Activated CD4-positive, alpha-beta T cell treated with anti-CD3 and anti-CD28 coated beads, Interleukin-2, Interleukin-4, amounts not matched to agents 100 ng/mL and 50 ng/mL, durations not matched to agents 16 hours and 8 hours (primary cell): ENCODE measurements at regions not wholly inside any gene's neighbourhood (a gene's known extent, or its start where the extent isn't known, plus 50 kb on each side); places are given as distances from the start of the nearest gene placed in this dataset.

Experiments used
- DNase-seq: peaks from one replicate; pipeline ENCODE4 v3.0.0-alpha.2; 2020; ENCODE audit warnings: low spot score

GRCh38 chr7:41795276-41795833, 92.5 kb upstream of the INHBA start:
- no peak for DNase-seq

GRCh38 chr7:41793556-41793955, 90.7 kb upstream of the INHBA start:
- no peak for DNase-seq

- no peak for DNase-seq
Observed at GRCh38 chr7:41792120-41792519, 89.2 kb upstream of the INHBA start.

GRCh38 chr7:41788556-41788955, 85.7 kb upstream of the INHBA start:
- no peak for DNase-seq

- no peak for DNase-seq
Observed at GRCh38 chr7:41787651-41788350, 84.9 kb upstream of the INHBA start.

GRCh38 chr7:41786944-41787343, 84.1 kb upstream of the INHBA start:
- DNase-seq, result no peak

GRCh38 chr7:41786404-41786803, 83.5 kb upstream of the INHBA start:
- DNase-seq, result no peak

GRCh38 chr7:41785840-41786239, 83.0 kb upstream of the INHBA start:
- DNase-seq, result no peak

DNA sequence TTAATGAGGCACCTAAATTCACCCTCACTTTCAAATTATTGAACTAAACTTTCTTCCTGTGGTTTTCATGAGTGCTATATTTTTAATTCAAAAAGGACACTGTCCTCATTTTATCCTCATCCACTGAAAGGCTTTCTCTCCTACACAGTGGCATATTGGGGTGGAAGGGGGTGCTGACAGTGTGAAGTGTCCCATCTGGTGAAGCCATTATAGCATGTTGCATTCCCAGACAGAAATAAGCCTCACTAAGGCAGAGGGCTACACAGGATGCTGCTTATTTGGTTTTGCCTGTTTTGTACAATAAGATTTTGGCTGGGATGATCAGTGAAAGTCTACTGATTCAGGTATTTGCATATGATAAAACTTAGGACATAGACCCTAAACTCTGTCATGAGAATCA, 82.4 kb upstream of the INHBA start:
- DNase-seq, result no peak

- no peak for DNase-seq
Observed at GRCh38 chr7:41779918-41780317, 77.0 kb upstream of the INHBA start.

DNA sequence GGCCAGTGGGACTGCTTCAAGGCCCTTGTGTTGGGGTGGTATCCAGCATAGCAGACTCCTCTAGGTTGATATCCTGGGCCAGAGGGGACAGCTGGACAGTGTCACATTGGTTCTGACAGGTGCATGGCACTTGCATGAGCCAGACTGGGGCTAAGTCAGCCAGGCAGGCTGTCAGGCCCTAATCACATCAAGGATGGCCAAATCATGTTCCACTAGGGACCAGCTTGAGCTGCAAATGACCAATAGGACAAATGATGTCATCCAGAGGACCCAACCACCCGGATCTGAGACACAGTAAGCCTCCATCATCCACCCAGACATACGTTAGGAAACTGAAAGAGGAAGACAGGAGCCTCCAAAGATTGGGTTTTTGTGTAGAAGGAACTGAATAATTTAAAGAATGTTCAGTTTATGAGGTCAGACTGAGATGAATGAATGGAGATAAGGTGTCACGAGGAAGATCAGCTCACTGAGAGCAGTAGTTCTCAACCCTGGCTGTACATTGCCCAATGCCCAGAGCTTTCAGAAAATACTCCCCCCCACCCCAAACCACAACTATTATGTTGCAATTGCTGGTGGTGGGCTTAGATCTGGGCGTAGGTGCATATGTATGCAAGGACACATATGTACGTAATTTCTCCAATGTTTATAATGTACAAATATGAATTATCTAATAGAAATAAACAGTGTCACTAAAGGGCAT, 75.2 kb upstream of the INHBA start:
- no peak for DNase-seq

DNA sequence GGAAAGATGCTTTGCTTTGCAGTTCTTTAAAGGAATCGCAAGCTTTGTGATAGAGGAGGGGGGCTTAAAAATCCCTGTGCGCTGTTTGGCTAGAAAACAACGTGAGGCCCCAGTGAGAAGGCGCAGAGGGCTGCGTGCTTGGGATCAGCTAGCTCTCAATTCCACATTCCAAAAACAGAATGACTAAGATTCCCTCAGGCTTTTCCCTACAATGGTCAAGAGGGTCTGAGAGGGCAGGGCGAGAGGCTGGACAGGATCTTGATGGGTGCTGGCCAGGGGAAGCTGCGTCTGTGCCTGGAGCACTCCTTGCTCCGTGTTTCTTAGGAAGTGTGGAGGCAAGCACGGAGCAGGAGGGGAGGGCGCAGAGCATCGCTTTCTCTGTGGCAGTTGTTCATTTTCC, 72.1 kb upstream of the INHBA start:
- DNase-seq, result no peak

GRCh38 chr7:41773756-41774155, 70.9 kb upstream of the INHBA start:
- no peak for DNase-seq

- DNase-seq, result no peak
Observed at GRCh38 chr7:41771717-41772116, 68.8 kb upstream of the INHBA start.

GRCh38 chr7:41769162-41769561, 66.3 kb upstream of the INHBA start:
- DNase-seq, result no peak

DNA sequence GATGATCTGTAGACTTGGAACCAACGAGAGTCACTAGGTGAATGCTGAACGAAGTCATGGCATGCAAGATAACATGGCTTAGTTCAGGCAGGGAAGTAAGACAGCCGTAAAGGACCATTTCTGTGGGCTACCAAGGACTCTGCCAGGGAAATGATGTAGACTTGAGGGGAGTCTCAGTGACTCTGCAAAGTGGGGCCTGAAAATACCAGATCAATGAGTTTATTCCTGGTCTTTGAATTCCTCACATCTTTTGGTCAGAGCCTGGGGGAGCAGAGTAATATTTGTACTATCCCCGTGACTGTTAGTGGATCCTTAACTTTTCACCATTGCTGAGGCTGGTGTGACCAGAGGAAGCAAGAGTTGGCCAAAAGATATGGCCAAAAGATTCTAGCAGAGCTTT, 60.7 kb upstream of the INHBA start:
- no peak for DNase-seq

DNA sequence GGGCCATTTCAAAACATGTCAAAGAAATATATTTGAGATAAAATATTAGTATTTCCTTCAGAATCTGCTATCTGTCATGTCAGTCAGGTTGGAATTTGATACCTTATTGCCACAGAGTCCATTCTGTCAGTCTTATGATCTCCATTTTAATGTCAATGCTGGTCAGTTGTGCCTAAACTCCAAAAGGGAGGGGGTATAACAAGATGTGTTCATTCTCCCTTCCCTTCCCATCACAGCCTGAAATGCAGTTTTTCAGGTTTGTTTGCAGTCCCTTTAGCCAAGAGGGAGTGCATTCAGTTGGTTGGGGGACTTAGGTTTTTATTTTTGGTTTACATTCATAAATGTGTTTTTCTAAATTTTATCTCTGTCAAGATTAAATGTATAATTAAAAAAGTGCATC, 59.8 kb upstream of the INHBA start:
- no peak for DNase-seq

DNA sequence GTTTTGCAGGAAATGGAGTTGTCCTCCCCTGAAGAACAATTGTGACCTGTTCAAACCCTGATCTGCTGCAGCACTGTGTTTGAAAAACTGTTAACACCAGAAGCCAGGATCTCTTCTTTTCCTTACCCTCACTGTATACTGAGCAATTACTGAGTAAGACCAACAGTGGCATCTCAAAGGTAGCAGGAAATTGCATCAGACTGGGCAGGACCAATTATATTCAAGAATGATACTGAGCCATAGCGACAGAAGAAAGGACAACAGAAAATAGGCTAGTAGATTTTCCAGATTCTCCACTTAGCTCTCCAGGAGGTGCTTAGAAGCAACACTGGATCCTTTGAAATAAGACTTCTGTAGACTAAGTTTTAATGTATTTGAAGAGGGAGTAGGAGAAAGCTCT, 57.4 kb upstream of the INHBA start:
- DNase-seq, result no peak

- DNase-seq, result no peak
Observed at GRCh38 chr7:41758321-41758720, 55.4 kb upstream of the INHBA start.

GRCh38 chr7:41756650-41757182, 53.8 kb upstream of the INHBA start:
- no peak for DNase-seq

GRCh38 chr7:41755096-41755495, 52.2 kb upstream of the INHBA start:
- DNase-seq, result no peak

DNA sequence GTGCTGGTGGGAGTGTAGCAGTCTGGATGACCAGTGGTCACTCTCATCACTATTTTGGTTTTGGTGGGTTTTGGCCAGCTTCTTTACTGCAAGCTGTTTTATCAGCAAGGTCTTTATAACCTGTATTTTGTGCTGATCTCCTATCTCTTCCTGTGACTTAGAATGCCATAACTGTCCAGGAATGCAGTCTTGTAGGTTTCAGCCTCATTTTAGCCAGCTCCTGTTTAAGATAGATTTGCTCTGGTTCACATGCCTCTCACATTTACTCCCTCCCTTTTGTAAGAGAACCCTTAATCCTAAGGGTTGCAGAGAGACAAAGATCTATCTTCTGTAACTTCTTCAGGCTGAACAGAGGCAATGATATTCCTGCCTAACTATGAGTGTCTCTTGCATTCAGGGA, 51.2 kb upstream of the INHBA start:
- DNase-seq, result no peak
